ENCODE measurements at regions not wholly inside any gene's neighbourhood (a gene's known extent, or its start where the extent isn't known, plus 50 kb on each side); places are given as distances from the start of the nearest gene placed in this dataset.

GRCh38 chr1:198913667-198914066 is 274.8 kb downstream of the PTPRC start:
- TF ChIP-seq CTCF (IDR thresholded peaks at IDR 0.05), result no peak
- no peak for TF ChIP-seq POLR2A (IDR thresholded peaks at IDR 0.05)

Data from Peyer's patch (tissue), 4 donors.